ENCODE measurements at regions not wholly inside any gene's neighbourhood (a gene's known extent, or its start where the extent isn't known, plus 50 kb on each side); places are given as distances from the start of the nearest gene placed in this dataset.

DNA sequence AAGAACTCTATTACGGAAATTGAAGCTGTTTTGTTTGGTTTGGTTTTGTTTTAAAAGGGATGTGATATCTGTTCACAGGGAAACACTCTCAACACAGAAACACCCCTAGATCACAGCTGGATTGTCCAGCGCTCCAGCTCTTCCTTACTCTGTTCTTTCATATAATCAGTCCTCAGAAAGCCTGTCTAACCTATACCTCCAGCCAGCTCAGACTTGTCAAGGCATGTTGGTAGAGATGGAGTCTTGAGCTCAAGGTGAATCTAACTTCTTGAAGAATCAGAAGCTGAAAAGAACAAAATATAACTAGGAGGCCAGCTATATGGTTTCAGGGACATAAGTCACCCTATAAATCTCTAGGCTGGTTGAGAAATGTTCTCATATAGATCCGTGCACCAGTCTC, 110.2 kb upstream of the EPHA3 start:
- TF ChIP-seq POLR2A (IDR thresholded peaks at IDR 0.05) (no peak), EP300 (IDR thresholded peaks at IDR 0.05) (no peak)
- TF ChIP-seq, protein P1, sequence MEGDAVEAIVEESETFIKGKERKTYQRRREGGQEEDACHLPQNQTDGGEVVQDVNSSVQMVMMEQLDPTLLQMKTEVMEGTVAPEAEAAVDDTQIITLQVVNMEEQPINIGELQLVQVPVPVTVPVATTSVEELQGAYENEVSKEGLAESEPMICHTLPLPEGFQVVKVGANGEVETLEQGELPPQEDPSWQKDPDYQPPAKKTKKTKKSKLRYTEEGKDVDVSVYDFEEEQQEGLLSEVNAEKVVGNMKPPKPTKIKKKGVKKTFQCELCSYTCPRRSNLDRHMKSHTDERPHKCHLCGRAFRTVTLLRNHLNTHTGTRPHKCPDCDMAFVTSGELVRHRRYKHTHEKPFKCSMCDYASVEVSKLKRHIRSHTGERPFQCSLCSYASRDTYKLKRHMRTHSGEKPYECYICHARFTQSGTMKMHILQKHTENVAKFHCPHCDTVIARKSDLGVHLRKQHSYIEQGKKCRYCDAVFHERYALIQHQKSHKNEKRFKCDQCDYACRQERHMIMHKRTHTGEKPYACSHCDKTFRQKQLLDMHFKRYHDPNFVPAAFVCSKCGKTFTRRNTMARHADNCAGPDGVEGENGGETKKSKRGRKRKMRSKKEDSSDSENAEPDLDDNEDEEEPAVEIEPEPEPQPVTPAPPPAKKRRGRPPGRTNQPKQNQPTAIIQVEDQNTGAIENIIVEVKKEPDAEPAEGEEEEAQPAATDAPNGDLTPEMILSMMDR (IDR thresholded peaks at IDR 0.05): no peak
